Neuronal stem cell (in vitro differentiated cells): ENCODE measurements at regions not wholly inside any gene's neighbourhood (a gene's known extent, or its start where the extent isn't known, plus 50 kb on each side); places are given as distances from the start of the nearest gene placed in this dataset.

Experiments used
- DNase-seq: peaks from one replicate; pipeline ENCODE4 v3.0.0-alpha.2; 2013; ENCODE audit warnings: low spot score
- H2AFZ ChIP-seq: one replicate; pipeline ENCODE4 v1.6.1; 2013; ENCODE audit warnings: mild to moderate bottlenecking, low read length, inconsistent platforms
- H2AK5ac ChIP-seq: 2 replicates; pipeline ENCODE4 v1.6.1; 2013; ENCODE audit warnings: low read depth, mild to moderate bottlenecking, inconsistent platforms, low read length, moderate library complexity, mixed read lengths
- H2BK120ac ChIP-seq: 2 replicates; pipeline ENCODE4 v1.6.1; 2013; ENCODE audit warnings: low read depth, mild to moderate bottlenecking, inconsistent platforms, low read length, moderate library complexity, mixed read lengths
- H2BK12ac ChIP-seq: one replicate; pipeline ENCODE4 v1.6.1; 2013; ENCODE audit warnings: low read length, inconsistent platforms
- H2BK15ac ChIP-seq: 2 replicates; pipeline ENCODE4 v1.6.1; 2013; ENCODE audit warnings: mild to moderate bottlenecking, low read length, inconsistent platforms, mixed read lengths
- H2BK5ac ChIP-seq: one replicate; pipeline ENCODE4 v1.6.1; 2013; ENCODE audit warnings: inconsistent platforms, mild to moderate bottlenecking, low read length, moderate library complexity
- H3K14ac ChIP-seq: one replicate; pipeline ENCODE4 v1.6.1; 2013; ENCODE audit warnings: low read length, inconsistent platforms
- H3K18ac ChIP-seq: 2 replicates; pipeline ENCODE4 v1.6.1; 2013; ENCODE audit warnings: low read length, inconsistent platforms
- H3K23ac ChIP-seq: 2 replicates; pipeline ENCODE4 v1.6.1; 2013; ENCODE audit warnings: low read depth, mild to moderate bottlenecking, mixed read lengths, low read length, inconsistent platforms; ENCODE audit not compliant: poor library complexity
- H3K27ac ChIP-seq: replicated peaks from 3 replicates; pipeline ENCODE4 v1.5.1; 2013; ENCODE audit warnings: low read length, inconsistent platforms
- H3K27me3 ChIP-seq, 3 experiments: 2 replicates each; pipeline ENCODE4 v1.6.1; 2013; ENCODE audit warnings: low read length in 3 of 3, mild to moderate bottlenecking in 2 of 3, inconsistent platforms in 1 of 3, low read depth in 1 of 3, mixed read lengths in 1 of 3, moderate library complexity in 1 of 3; ENCODE audit not compliant: control insufficient read depth in 3 of 3, insufficient read depth in 3 of 3
- H3K36me3 ChIP-seq, 2 donors: replicated peaks in 1 of 2; 2 replicates each; pipeline ENCODE4 v1.6.1; 2013; ENCODE audit warnings: low read length in 2 of 2; ENCODE audit not compliant: control insufficient read depth in 2 of 2, insufficient read depth in 2 of 2
- H3K4ac ChIP-seq: 2 replicates; pipeline ENCODE4 v1.6.1; 2013; ENCODE audit warnings: inconsistent platforms, mild to moderate bottlenecking, low read length, moderate library complexity
- H3K4me1 ChIP-seq, 2 donors: 1 replicate in 1 of 2; 2 replicates in 1 of 2; pipeline ENCODE4 v1.6.1; 2013; ENCODE audit warnings: low read length in 2 of 2, low read depth in 1 of 2; ENCODE audit not compliant: control insufficient read depth in 2 of 2, insufficient read depth in 1 of 2
- H3K4me2 ChIP-seq: one replicate; pipeline ENCODE4 v1.6.1; 2013; ENCODE audit warnings: mild to moderate bottlenecking, low read length, inconsistent platforms; ENCODE audit not compliant: insufficient read depth, poor library complexity, severe bottlenecking
- H3K4me3 ChIP-seq, 2 donors: 2 replicates each; pipeline ENCODE4 v1.5.1; 2013; ENCODE audit warnings: low read length in 2 of 2, mild to moderate bottlenecking in 2 of 2, inconsistent platforms in 1 of 2, moderate library complexity in 1 of 2
- H3K79me1 ChIP-seq: one replicate; pipeline ENCODE4 v1.6.1; 2013; ENCODE audit warnings: low read depth, mild to moderate bottlenecking, inconsistent platforms, low read length, moderate library complexity
- H3K9ac ChIP-seq: one replicate; pipeline ENCODE4 v1.6.1; 2013; ENCODE audit warnings: mild to moderate bottlenecking, low read depth, low read length, inconsistent platforms; ENCODE audit not compliant: poor library complexity
- H3K9me3 ChIP-seq, 2 donors: replicated peaks in 1 of 2; 2 replicates each; pipeline versions ENCODE3 to v1.6.1; 2013; ENCODE audit warnings: low read length in 2 of 2, mild to moderate bottlenecking in 2 of 2, inconsistent platforms in 1 of 2, low read depth in 1 of 2, mixed read lengths in 1 of 2, moderate library complexity in 1 of 2; ENCODE audit not compliant: control insufficient read depth in 2 of 2, insufficient read depth in 1 of 2
- H4K8ac ChIP-seq: one replicate; pipeline ENCODE4 v1.6.1; 2013; ENCODE audit warnings: low read depth, mild to moderate bottlenecking, inconsistent platforms, low read length, moderate library complexity
- H4K91ac ChIP-seq: one replicate; pipeline ENCODE4 v1.6.1; 2013; ENCODE audit warnings: low read length, low read depth, mild to moderate bottlenecking, inconsistent platforms; ENCODE audit not compliant: poor library complexity
- WGBS, 2 donors: extraction: QIAGEN DNeasy Blood & Tissue Kit; methylation state at CpG; one replicate each; pipeline ENCODE4 v1.1.7; 2013; ENCODE audit warnings: missing lambda C conversion rate in 2 of 2, mixed read lengths in 1 of 2; ENCODE audit not compliant: insufficient read length in 2 of 2, insufficient replicate concordance in 1 of 2; ENCODE audit errors: extremely low coverage in 2 of 2; 5-methylcytosine and 5-hydroxymethylcytosine counted together

DNA sequence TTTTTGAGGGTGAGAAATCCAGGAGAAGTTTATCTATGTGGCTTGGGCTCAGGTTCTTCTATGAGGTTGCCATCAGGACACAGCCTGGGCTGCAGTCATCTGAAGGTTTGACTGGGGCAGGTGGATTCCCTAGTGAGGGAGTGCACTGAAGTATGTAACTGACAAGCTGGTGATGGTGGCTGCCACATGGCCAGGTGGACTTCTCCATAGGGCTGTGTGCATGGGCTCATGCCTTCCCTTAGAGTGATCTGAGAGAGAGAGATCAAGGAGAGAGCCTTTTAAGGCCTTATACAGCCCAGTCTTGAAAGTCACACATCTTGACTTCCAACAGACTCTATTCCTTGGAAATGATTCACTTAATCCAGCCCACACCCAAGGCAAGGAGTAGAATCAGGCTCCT is 266.6 kb upstream of the PITRM1 start:
- Histone ChIP-seq H3K27me3 (no peaks in the 10 kb centered on the region), H3K4me2 (no peak overlapping the region), H3K4me1 (peaks cover 3% of the 10 kb centered on the region in 2 donors), H4K91ac (no peak overlapping the region), H3K9me3 (peaks cover 4 to 7% of the 10 kb centered on the region in 2 donors), H3K36me3 (no peaks in the 10 kb centered on the region), H2AFZ (no peak overlapping the region), H2AK5ac (no peak overlapping the region), H3K18ac (no peak overlapping the region), H2BK15ac (no peak overlapping the region), H3K14ac (no peak overlapping the region), H2BK12ac (no peak overlapping the region), H2BK5ac (no peak overlapping the region), H4K8ac (no peak overlapping the region), H3K9ac (no peak overlapping the region), H3K4ac (no peak overlapping the region), H2BK120ac (no peak overlapping the region), H3K4me3 (no peak overlapping the region), H3K27ac (no peak overlapping the region), H3K79me1 (no peaks in the 10 kb centered on the region), H3K23ac (no peak overlapping the region)
- no peak for DNase-seq

GRCh38 chr10:3438606-3439005 is 266.0 kb upstream of the PITRM1 start:
- Histone ChIP-seq H3K18ac (no peak overlapping the region), H3K14ac (no peak overlapping the region), H2BK120ac (no peak overlapping the region), H3K4me3 (no peak overlapping the region), H3K23ac (no peak overlapping the region), H3K9me3 (peaks cover 4 to 7% of the 10 kb centered on the region in 2 donors), H3K36me3 (no peaks in the 10 kb centered on the region), H3K4me1 (peaks cover 3% of the 10 kb centered on the region in 2 donors), H4K8ac (no peak overlapping the region), H3K79me1 (no peaks in the 10 kb centered on the region), H4K91ac (no peak overlapping the region), H2BK15ac (no peak overlapping the region), H3K9ac (no peak overlapping the region), H2AFZ (no peak overlapping the region), H2BK12ac (no peak overlapping the region), H3K27me3 (no peaks in the 10 kb centered on the region), H3K4ac (no peak overlapping the region), H2BK5ac (no peak overlapping the region), H2AK5ac (no peak overlapping the region), H3K27ac (no peak overlapping the region), H3K4me2 (no peak overlapping the region)
- WGBS, 2 donors: no CpG with 5 or more reads among the region's 4 CpGs
- no peak for DNase-seq

GRCh38 chr10:3435671-3436070 is 263.1 kb upstream of the PITRM1 start:
- H3K27me3 ChIP-seq: no peaks in the 10 kb centered on the region
- no CpG with 5 or more reads among the region's 4 CpGs for WGBS, 2 donors

GRCh38 chr10:3433988-3434387 is 261.4 kb upstream of the PITRM1 start:
- Histone ChIP-seq H3K18ac (no peak overlapping the region), H2BK12ac (no peak overlapping the region), H3K27ac (no peak overlapping the region), H3K14ac (no peak overlapping the region), H2BK15ac (no peak overlapping the region), H2BK5ac (no peak overlapping the region), H3K79me1 (no peaks in the 10 kb centered on the region), H2AFZ (no peak overlapping the region), H3K4ac (no peak overlapping the region), H2BK120ac (no peak overlapping the region), H3K36me3 (no peaks in the 10 kb centered on the region), H3K4me1 (peaks cover 3 to 5% of the 10 kb centered on the region in 2 donors), H3K27me3 (no peaks in the 10 kb centered on the region), H3K23ac (no peak overlapping the region), H3K9me3 (peaks cover 0 to 3% of the 10 kb centered on the region in 2 donors), H4K8ac (no peak overlapping the region), H3K9ac (no peak overlapping the region), H3K4me3 (no peak overlapping the region), H2AK5ac (no peak overlapping the region), H3K4me2 (no peak overlapping the region), H4K91ac (no peak overlapping the region)
- DNase-seq: no peak
- no CpG with 5 or more reads among the region's 6 CpGs for WGBS, 2 donors

More at GRCh38 chr10:3435671-3436070, 263.1 kb upstream of the PITRM1 start:
- Histone ChIP-seq H3K9ac (no peak overlapping the region), H2BK12ac (no peak overlapping the region), H3K4me2 (no peak overlapping the region), H3K79me1 (no peaks in the 10 kb centered on the region), H3K4ac (no peak overlapping the region), H2BK120ac (no peak overlapping the region), H4K8ac (no peak overlapping the region), H3K4me3 (no peak overlapping the region), H2AFZ (no peak overlapping the region), H3K14ac (no peak overlapping the region), H3K4me1 (peaks cover 3% of the 10 kb centered on the region in 2 donors), H4K91ac (no peak overlapping the region), H3K18ac (no peak overlapping the region), H3K36me3 (no peaks in the 10 kb centered on the region), H2BK5ac (no peak overlapping the region), H2BK15ac (no peak overlapping the region), H3K9me3 (peaks cover 3% of the 10 kb centered on the region in 2 donors), H3K23ac (no peak overlapping the region), H2AK5ac (no peak overlapping the region), H3K27ac (no peak overlapping the region)
- no peak for DNase-seq
